T-helper 17 cell (primary cell): ENCODE measurements at regions not wholly inside any gene's neighbourhood (a gene's known extent, or its start where the extent isn't known, plus 50 kb on each side); places are given as distances from the start of the nearest gene placed in this dataset.

ENCODE experiments used
- ATAC-seq: fragments of 150-1000 bp; cut with Tn5 transposase; 2 replicates; pipeline ENCODE4 v1.10.0; 2021; ENCODE audit warnings: mild to moderate bottlenecking, moderate library complexity
- DNase-seq, 3 donors: peaks; one replicate each; pipeline versions ENCODE4 v3.0.0 to v3.0.0-alpha.2; 2020 to 2021
- H3K9me3 ChIP-seq: one replicate; pipeline ENCODE4 v1.7.0; 2013; ENCODE audit warnings: low read length, mild to moderate bottlenecking; ENCODE audit not compliant: control insufficient read depth, poor library complexity, severe bottlenecking
- H3K27ac Mint-ChIP-seq: one replicate; pipeline ENCODE4 v1.8.0; 2022; ENCODE audit warnings: mild to moderate bottlenecking, moderate library complexity, mixed read lengths
- H3K27me3 Mint-ChIP-seq: one replicate; pipeline ENCODE4 v1.8.0; 2022; ENCODE audit warnings: mixed read lengths
- H3K36me3 Mint-ChIP-seq: one replicate; pipeline ENCODE4 v1.8.0; 2022; ENCODE audit warnings: low read depth, mixed read lengths
- H3K4me1 Mint-ChIP-seq: one replicate; pipeline ENCODE4 v1.8.0; 2022; ENCODE audit warnings: mild to moderate bottlenecking, mixed read lengths
- H3K4me3 Mint-ChIP-seq: one replicate; pipeline ENCODE4 v1.8.0; 2022; ENCODE audit warnings: mild to moderate bottlenecking, moderate library complexity, mixed read lengths

DNA sequence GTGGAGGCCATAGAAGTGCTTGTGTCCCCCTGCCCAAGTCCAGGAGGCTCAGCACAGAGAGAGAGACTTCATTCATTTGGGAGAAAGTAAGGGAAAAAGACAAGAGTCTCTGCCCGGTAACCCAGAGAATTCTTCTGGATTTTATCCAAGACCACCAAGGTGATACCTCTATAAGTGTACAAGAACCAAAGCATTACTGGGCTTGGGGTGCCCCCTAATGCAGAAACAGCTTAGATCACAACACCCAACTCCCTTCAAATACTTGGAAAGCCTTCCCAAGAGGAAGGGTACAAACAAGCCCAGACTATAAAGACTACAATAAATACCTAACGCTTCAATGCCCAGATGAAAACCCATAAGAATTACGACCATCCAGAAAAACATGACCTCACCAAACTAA lies 119.7 kb upstream of the PDE3A start:
- no peaks in the 10 kb centered on the region for H3K4me1 Mint-ChIP-seq
- DNase-seq (no peak), ATAC-seq (no peak)
- H3K36me3 Mint-ChIP-seq = no peaks in the 10 kb centered on the region
- no peak overlapping the region for H3K27ac Mint-ChIP-seq
- H3K27me3 Mint-ChIP-seq = no peaks in the 10 kb centered on the region
- no peaks in the 10 kb centered on the region for H3K9me3 ChIP-seq
- H3K4me3 Mint-ChIP-seq = no peak overlapping the region

DNA sequence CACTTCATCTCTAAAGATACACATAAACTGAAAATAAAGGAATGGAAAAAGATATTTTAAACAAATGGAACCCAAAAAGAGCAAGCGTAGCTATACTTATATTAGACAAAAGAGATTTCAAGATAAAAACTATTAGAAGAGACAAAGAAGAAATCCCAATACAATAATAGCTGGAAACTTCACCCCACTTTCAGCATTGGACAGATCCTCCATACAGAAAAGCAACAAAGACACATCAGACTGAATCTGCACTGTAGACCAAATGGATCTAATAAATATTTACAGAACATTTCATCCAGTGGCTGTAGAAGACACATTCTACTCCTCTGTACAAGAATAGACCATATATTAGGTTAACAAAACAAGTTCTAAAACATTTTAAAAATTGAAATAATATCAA lies 117.6 kb upstream of the PDE3A start:
- DNase-seq (no peak), ATAC-seq (no peak)
- H3K4me1 Mint-ChIP-seq = no peaks in the 10 kb centered on the region
- no peak overlapping the region for H3K27ac Mint-ChIP-seq
- H3K9me3 ChIP-seq = no peaks in the 10 kb centered on the region
- no peaks in the 10 kb centered on the region for H3K36me3 Mint-ChIP-seq
- H3K27me3 Mint-ChIP-seq = no peaks in the 10 kb centered on the region
- no peak overlapping the region for H3K4me3 Mint-ChIP-seq

DNA sequence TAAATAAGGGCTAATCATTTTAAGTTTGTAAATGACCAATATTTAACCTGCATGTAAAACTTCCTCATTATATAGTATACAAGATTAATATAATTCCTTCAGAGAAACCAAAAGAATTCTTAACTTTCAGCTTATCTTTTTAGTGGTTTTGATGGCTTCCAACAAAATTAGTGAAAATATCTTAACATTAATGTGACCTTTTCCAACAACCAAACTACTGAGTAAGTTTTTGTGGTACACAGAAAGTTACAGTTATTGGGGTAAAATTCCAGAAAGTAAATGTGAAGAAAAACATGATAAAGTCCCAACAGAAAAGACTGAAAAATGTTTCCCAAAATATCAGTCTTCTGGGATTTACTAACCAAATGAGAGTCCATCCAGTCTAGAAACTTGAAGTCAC lies 111.0 kb upstream of the PDE3A start:
- Mint-ChIP-seq H3K4me3 (no peak overlapping the region), H3K27ac (no peak overlapping the region), H3K27me3 (no peaks in the 10 kb centered on the region), H3K4me1 (no peaks in the 10 kb centered on the region), H3K36me3 (no peaks in the 10 kb centered on the region)
- DNase-seq (no peak), ATAC-seq (no peak)
- H3K9me3 ChIP-seq = no peaks in the 10 kb centered on the region

DNA sequence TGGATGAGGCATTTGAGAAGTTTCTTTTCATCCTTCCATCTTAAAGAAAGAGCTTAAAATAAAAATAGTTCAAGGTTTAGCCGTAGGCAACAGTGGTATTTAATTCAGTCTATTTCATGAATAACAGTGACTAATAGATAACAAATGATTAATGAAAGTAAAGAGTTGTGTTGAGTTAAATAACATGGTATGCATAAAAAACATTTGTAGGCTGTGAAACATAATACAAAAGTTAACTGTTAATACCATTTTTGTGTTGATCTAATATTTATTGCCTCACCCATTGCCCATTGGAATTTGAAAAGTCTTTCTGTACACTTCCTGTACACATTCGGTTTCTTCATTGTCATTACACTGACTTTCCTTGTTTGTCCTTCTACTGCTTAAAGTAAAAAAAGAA lies 108.6 kb upstream of the PDE3A start:
- no peaks in the 10 kb centered on the region for H3K36me3 Mint-ChIP-seq
- ATAC-seq (no peak), DNase-seq (no peak)
- H3K27me3 Mint-ChIP-seq = no peaks in the 10 kb centered on the region
- no peaks in the 10 kb centered on the region for H3K4me1 Mint-ChIP-seq
- H3K9me3 ChIP-seq = no peaks in the 10 kb centered on the region
- no peak overlapping the region for H3K4me3 Mint-ChIP-seq
- no peak overlapping the region for H3K27ac Mint-ChIP-seq

DNA sequence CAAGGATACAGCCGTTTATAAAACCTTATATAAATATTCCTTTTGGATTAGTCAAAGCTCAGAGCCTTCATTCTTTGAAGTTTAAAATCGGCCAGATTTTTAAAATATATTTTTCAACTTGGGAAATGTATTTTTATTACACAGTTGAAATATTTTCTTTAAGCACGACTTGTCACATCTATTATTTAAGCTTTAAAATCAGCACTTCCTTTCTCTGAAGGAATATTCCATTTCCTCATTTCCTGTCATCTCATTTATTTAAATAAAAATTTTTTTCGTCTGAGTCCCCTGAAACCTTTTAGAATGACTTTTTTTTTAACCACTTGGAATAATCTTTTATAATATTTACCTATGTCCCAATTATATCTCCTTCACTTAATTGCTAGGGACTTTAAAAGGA lies 107.5 kb upstream of the PDE3A start:
- H3K9me3 ChIP-seq = no peaks in the 10 kb centered on the region
- no peaks in the 10 kb centered on the region for H3K36me3 Mint-ChIP-seq
- H3K27ac Mint-ChIP-seq = no peak overlapping the region
- no peaks in the 10 kb centered on the region for H3K27me3 Mint-ChIP-seq
- DNase-seq (no peak), ATAC-seq (no peak)
- H3K4me1 Mint-ChIP-seq = no peaks in the 10 kb centered on the region
- H3K4me3 Mint-ChIP-seq = no peak overlapping the region

DNA sequence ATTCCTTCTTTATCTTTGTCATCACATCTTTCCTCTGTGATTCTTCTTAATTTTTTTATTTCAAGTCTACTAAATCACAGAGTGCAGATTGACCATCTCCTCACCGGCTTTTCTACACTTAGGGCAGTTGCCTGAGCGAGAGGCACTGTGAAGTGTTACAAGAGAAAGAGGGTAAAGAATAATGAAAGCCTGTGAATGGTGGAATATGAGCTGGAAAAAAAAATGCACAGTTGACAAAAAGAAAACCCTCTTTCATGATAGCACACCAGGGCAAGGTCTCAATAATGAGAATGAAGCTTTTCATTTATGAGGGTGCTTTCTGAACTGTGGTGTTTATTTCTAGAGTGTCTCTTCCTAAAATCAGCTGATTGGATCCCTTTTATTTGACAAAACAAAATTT lies 106.2 kb upstream of the PDE3A start:
- ATAC-seq (no peak), DNase-seq (no peak)
- no peak overlapping the region for H3K4me3 Mint-ChIP-seq
- no peaks in the 10 kb centered on the region for H3K4me1 Mint-ChIP-seq
- no peaks in the 10 kb centered on the region for H3K36me3 Mint-ChIP-seq
- no peaks in the 10 kb centered on the region for H3K9me3 ChIP-seq
- no peak overlapping the region for H3K27ac Mint-ChIP-seq
- H3K27me3 Mint-ChIP-seq = no peaks in the 10 kb centered on the region

DNA sequence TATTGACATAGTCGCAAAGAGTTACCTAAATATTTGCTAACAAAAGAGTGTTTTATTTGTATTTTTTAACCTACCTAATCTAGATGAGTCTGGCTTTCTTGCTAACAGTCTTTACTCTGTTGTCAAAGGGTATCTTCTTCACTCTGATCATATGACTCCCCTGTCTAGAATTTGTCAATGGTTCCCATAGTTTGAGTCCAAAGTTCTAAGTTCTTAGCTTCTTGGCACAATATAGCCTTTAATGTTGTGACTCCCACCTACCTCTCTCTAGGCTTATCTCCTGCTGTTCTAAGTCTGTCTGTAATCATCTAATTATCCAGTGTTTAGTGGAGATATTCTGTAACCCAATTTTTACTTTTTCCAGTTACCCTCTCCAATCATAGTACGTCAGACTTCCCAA lies 104.3 kb upstream of the PDE3A start:
- H3K27me3 Mint-ChIP-seq = no peaks in the 10 kb centered on the region
- DNase-seq = no peak
- H3K27ac Mint-ChIP-seq = no peak overlapping the region
- ATAC-seq = no peak
- no peak overlapping the region for H3K4me3 Mint-ChIP-seq
- H3K4me1 Mint-ChIP-seq = no peaks in the 10 kb centered on the region
- no peaks in the 10 kb centered on the region for H3K36me3 Mint-ChIP-seq
- H3K9me3 ChIP-seq = no peaks in the 10 kb centered on the region

DNA sequence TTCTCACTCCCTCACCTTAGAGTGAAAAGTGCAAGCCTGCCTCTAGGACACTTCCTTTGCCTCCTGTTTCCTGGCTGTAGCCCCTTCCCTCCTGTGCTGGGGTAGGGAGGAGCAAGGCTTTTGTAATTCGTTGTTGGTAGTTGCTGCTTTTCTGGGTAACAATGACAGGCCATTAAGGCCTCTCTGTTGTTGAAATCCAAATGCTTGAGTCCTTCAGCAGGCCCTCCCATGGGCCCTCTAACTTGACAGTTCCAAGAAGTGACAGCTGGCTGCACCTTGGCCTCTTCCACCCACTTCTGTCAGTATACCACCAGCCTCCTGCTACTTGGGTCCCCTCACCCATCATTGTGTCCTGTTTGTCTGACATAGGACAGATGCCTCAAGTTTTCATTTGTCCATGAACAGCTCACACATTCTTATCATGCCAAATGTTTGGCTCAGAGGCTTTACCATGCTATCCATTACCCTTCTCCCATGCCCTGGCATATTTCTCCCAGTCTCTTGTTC lies 103.7 kb upstream of the PDE3A start:
- no peak for ATAC-seq
- no peak overlapping the region for H3K27ac Mint-ChIP-seq
- no peaks in the 10 kb centered on the region for H3K36me3 Mint-ChIP-seq
- no peaks in the 10 kb centered on the region for H3K4me1 Mint-ChIP-seq
- DNase-seq = no peak
- H3K9me3 ChIP-seq = no peaks in the 10 kb centered on the region
- no peaks in the 10 kb centered on the region for H3K27me3 Mint-ChIP-seq
- H3K4me3 Mint-ChIP-seq = no peak overlapping the region

DNA sequence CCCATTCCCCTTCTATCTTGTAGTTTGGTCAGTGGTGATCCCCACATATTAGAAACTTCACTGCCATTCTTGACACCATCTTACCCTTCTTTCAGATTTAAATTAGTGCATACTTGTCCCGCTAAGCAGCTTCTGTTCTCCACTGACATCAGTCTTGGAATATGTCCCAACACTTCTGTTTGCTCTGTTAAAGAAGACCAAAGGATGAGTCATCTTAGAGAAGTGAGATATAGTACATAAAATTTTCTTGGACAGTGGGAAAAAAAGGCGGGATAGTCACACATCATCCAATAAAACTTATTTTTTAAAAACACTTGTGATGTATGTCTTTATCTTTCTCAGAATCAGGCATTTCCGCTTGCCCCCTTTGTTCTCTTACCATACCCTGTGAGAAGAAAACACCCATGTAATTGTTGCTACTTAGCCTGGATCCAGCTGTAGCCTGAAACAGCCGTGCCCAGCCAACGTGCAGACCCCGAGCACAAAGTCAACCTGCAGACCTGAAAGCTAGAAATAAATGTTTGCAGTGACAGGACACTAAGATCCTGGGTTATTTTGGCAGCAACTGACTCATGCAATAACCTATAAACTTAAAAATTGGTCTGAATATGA lies 100.1 kb upstream of the PDE3A start:
- no peak overlapping the region for H3K4me3 Mint-ChIP-seq
- H3K27me3 Mint-ChIP-seq = no peaks in the 10 kb centered on the region
- no peak overlapping the region for H3K27ac Mint-ChIP-seq
- H3K9me3 ChIP-seq = no peaks in the 10 kb centered on the region
- no peaks in the 10 kb centered on the region for H3K36me3 Mint-ChIP-seq
- ATAC-seq = no peak
- no peaks in the 10 kb centered on the region for H3K4me1 Mint-ChIP-seq
- DNase-seq = no peak

DNA sequence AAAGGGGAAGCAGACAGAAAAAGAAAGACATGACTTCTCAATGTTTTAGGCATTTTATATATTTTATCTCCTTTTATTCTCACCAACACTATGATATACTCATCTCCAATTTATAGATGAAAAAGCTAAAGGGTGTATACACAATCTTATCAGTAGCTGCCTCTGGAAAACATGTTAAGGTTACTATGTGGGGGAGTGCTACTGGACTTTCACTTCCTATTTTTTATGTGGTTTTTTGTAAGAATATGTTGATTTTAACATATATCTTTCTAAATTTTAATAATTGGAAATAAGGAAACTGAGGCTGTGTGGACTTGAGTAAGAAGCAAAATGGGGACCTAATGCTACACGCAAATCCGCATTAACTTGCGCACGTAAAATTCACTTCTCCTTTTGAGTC lies 99.6 kb upstream of the PDE3A start:
- ATAC-seq (no peak), DNase-seq (no peak)
- no peaks in the 10 kb centered on the region for H3K9me3 ChIP-seq
- no peaks in the 10 kb centered on the region for H3K4me1 Mint-ChIP-seq
- H3K27me3 Mint-ChIP-seq = no peaks in the 10 kb centered on the region
- H3K36me3 Mint-ChIP-seq = no peaks in the 10 kb centered on the region
- no peak overlapping the region for H3K27ac Mint-ChIP-seq
- no peak overlapping the region for H3K4me3 Mint-ChIP-seq

DNA sequence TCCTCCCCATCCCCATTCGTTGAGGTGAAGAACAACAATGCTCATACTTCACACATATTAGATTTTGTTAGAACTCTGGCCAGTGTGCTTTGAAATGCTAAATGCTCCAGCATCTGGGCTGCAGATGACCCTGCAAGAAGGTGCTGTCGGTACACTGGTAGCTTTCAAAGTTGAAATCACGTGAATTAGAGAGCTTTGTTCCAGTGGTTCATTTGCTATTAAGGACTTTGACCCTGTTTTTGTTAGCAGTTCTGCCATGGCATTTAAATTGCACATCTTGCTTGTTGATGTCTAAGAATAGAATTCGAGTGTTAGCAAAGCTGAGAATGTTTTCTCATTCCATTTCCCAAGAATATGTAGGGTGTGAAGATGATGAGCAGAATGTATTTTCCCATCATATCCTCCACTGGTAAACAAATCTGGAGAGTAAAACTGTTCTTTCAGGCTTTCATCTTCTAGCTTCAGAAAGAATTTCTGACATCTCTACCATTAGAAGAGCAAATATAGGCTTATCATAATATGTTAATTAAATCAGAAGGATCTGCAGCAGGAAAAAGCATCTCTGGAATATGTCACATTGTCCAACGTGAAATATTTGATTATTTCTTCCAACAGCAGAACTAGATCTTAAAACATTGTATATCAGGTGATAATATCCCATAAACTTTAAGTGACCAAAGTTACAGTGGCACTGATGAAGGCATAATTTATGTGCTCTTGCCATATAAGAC lies 98.8 kb upstream of the PDE3A start:
- no peaks in the 10 kb centered on the region for H3K27me3 Mint-ChIP-seq
- H3K4me3 Mint-ChIP-seq = no peak overlapping the region
- no peak overlapping the region for H3K27ac Mint-ChIP-seq
- H3K36me3 Mint-ChIP-seq = no peaks in the 10 kb centered on the region
- DNase-seq = no peak
- H3K4me1 Mint-ChIP-seq = no peaks in the 10 kb centered on the region
- no peak for ATAC-seq
- H3K9me3 ChIP-seq = no peaks in the 10 kb centered on the region

DNA sequence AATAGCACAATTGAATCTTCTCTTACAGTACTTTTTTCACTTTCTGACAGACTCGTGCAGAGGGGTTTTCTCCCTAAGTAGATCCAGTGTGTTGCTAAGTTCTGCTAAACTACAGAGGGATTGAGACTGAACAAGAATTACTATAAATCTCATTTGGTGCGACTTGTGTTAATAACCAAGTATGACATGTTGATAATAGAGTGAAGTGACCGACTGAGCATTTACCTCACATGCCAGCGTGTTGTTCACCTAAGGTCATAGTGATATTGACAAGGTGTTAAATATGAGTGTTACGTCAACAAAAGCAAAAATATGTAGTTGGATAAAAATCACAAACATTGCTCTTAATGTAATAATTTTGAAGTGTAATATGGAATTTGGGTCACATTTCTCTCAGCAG lies 97.8 kb upstream of the PDE3A start:
- no peak for ATAC-seq
- H3K36me3 Mint-ChIP-seq = no peaks in the 10 kb centered on the region

DNA sequence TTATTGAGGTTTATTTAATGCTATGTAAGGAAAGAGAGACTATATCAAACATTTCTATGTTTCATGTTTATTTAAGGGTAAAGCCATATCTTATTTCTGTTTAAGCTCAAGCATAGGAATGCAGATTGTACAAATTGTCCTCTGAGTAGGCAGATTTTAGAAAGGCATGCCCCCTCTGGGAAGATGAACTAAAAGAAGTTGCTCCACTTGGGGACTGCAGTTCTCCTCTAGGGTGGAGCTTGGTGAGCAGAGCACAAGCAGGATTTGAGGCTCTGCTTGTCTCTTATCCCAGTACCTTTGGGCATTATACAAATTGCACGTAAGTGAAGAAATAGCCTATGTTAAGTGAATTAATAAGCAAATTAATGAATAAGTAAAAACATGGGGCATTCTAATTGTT lies 96.2 kb upstream of the PDE3A start:
- DNase-seq (no peak), ATAC-seq (no peak)
- Mint-ChIP-seq H3K4me1 (no peaks in the 10 kb centered on the region), H3K27ac (no peak overlapping the region), H3K36me3 (no peaks in the 10 kb centered on the region), H3K4me3 (no peak overlapping the region), H3K27me3 (no peaks in the 10 kb centered on the region)
- H3K9me3 ChIP-seq = no peaks in the 10 kb centered on the region

More for the DNA sequence above, 97.8 kb upstream of the PDE3A start:
- DNase-seq = no peak
- H3K9me3 ChIP-seq = no peaks in the 10 kb centered on the region
- H3K27me3 Mint-ChIP-seq = no peaks in the 10 kb centered on the region
- H3K4me3 Mint-ChIP-seq = no peak overlapping the region
- no peaks in the 10 kb centered on the region for H3K4me1 Mint-ChIP-seq
- no peak overlapping the region for H3K27ac Mint-ChIP-seq

DNA sequence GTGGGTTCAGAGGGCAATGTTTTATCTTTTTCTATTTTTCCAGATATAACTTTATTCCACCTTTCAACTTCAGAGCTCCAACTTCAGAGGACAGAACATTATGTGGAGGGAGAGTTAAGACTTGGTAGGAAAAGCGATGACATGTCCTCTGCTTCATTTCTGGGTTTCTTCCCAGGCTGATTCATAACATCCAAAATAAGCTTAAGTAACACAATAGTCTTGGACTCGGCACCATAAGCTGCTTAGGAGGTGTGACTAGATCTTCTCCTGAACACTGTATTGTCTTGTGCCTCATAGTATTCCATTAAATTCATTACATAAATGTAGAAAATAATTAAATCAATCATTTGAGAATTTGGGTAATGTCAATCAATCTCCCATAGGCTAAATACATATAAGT lies 95.5 kb upstream of the PDE3A start:
- no peaks in the 10 kb centered on the region for H3K27me3 Mint-ChIP-seq
- H3K4me1 Mint-ChIP-seq = no peaks in the 10 kb centered on the region
- H3K27ac Mint-ChIP-seq = no peak overlapping the region
- DNase-seq = no peak
- H3K4me3 Mint-ChIP-seq = no peak overlapping the region
- no peak for ATAC-seq
- no peaks in the 10 kb centered on the region for H3K36me3 Mint-ChIP-seq
- H3K9me3 ChIP-seq = no peaks in the 10 kb centered on the region
